ENCODE measurements at regions not wholly inside any gene's neighbourhood (a gene's known extent, or its start where the extent isn't known, plus 50 kb on each side); places are given as distances from the start of the nearest gene placed in this dataset.
"Not testable (repeated sequence)": the region's sequence is repeated elsewhere in the genome, so short reads cannot be mapped to it uniquely, and the experiment has no call there.

DNA sequence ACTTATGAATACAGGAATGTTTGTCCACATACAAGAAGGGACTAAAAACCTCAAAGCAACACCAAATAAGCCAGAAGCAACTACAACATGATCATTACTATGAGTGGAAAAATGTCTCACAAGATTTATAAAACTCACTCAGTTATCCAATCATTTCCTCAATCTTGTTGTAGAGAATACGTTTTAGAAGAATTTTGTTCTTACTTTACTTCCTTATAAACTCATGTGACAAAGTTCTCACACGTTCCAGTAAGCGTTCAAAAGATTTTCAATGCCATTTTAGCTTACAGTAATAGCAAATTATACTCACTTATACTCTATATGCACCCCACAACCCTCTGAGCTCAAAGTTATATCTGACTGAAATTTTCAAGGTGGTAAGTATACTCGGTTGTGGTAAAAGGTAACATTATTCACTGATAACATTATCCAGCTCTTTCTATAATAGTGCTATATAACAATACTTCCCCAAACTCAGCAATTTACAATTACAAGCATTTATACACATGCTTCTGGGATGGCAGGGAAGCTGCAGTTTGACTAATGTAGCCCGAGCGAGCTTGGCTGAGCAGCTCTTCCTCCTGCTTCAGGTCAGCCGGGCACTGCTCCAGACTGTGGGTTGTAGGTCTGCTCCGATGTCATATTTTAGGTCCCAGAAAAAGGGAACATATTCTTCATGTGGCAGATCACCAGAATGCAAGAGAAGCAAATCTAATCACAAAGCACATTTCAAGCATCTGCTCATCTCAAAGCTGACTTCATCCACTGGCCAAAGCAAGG is 226.3 kb downstream of the RCHY1 start:
- TF ChIP-seq, protein P1, sequence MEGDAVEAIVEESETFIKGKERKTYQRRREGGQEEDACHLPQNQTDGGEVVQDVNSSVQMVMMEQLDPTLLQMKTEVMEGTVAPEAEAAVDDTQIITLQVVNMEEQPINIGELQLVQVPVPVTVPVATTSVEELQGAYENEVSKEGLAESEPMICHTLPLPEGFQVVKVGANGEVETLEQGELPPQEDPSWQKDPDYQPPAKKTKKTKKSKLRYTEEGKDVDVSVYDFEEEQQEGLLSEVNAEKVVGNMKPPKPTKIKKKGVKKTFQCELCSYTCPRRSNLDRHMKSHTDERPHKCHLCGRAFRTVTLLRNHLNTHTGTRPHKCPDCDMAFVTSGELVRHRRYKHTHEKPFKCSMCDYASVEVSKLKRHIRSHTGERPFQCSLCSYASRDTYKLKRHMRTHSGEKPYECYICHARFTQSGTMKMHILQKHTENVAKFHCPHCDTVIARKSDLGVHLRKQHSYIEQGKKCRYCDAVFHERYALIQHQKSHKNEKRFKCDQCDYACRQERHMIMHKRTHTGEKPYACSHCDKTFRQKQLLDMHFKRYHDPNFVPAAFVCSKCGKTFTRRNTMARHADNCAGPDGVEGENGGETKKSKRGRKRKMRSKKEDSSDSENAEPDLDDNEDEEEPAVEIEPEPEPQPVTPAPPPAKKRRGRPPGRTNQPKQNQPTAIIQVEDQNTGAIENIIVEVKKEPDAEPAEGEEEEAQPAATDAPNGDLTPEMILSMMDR (IDR thresholded peaks at IDR 0.05): no peak
- no peak for TF ChIP-seq POLR2A (IDR thresholded peaks at IDR 0.05)
- no peak overlapping the region for H3K27ac ChIP-seq
- intact Hi-C loops (cut with DNase I): no loop called here
- H3K4me1 ChIP-seq (replicated peaks in 1 of 2): no peaks in the 10 kb centered on the region
- 59 to 73% (median 67%) methylated on average over 8 of the region's 8 CpGs for WGBS, 4 donors
- no peaks in the 10 kb centered on the region for H3K27me3 ChIP-seq
- H3K36me3 ChIP-seq (replicated peaks in 1 of 2): no peaks in the 10 kb centered on the region
- H3K4me3 ChIP-seq: no peak overlapping the region
- no peaks in the 10 kb centered on the region for H3K9me3 ChIP-seq (replicated peaks in 1 of 3)
- peak in 2 of 7 donors; percentile 4 to 64 for DNase-seq

DNA sequence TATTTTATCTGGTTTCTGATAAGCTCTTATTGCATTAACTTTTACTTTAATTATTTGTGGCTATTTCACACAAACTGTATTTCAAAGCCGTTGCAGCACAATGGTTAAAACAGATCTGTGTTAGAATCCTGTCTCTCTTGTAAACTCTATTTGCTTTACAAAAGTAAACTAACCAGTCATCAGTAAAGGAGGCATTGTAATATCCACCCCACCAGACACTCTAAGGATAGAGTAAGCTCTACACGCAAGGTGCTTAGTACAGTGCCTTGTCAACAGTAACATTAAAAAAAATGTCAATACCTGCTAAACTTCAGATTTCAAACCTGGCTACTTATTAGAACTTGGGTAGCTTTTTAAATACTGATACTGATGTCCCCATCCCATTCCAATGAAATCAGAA is 228.4 kb downstream of the RCHY1 start:
- WGBS, 4 donors: 87 to 95% (median 90%) methylated on average over 2 of the region's 2 CpGs
- H3K4me1 ChIP-seq (replicated peaks in 1 of 2): no peaks in the 10 kb centered on the region
- intact Hi-C loops (cut with DNase I): no loop called here

DNA sequence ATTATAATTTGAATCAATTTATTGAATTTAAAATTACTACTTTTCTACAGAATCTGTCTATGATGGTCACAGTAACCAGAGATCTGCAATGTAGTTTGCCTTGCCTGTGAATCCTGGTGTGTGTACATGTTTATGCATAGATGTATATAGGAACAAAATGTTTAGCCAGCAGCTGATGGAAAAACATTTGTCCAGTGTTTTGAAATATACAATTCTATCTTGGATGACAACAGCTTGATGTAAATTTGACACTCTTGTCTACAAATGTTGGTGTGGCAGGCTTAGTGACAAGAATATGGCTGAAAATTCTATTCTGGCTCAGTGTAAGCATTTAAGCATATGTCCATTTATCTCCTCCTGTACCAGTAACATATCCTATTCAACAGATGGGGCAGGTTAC is 229.4 kb downstream of the RCHY1 start:
- Histone ChIP-seq H3K27ac (no peak overlapping the region), H3K36me3 (replicated peaks in 1 of 2) (no peaks in the 10 kb centered on the region), H3K4me3 (no peak overlapping the region), H3K27me3 (no peaks in the 10 kb centered on the region), H3K9me3 (replicated peaks in 1 of 3) (no peaks in the 10 kb centered on the region), H3K4me1 (replicated peaks in 1 of 2) (no peaks in the 10 kb centered on the region)
- DNase-seq: no peak
- intact Hi-C loops (cut with DNase I): no loop called here
- TF ChIP-seq, protein P1 (IDR thresholded peaks at IDR 0.05): no peak
- no peak for TF ChIP-seq POLR2A (IDR thresholded peaks at IDR 0.05)

More for the DNA sequence above, 228.4 kb downstream of the RCHY1 start:
- H3K27me3 ChIP-seq: no peaks in the 10 kb centered on the region
- no peak overlapping the region for H3K4me3 ChIP-seq
- H3K9me3 ChIP-seq (replicated peaks in 1 of 3): no peaks in the 10 kb centered on the region
- H3K36me3 ChIP-seq (replicated peaks in 1 of 2): no peaks in the 10 kb centered on the region
- DNase-seq: no peak
- H3K27ac ChIP-seq: no peak overlapping the region
- no peak for TF ChIP-seq POLR2A (IDR thresholded peaks at IDR 0.05)
- TF ChIP-seq, protein P1 (IDR thresholded peaks at IDR 0.05): no peak

DNA sequence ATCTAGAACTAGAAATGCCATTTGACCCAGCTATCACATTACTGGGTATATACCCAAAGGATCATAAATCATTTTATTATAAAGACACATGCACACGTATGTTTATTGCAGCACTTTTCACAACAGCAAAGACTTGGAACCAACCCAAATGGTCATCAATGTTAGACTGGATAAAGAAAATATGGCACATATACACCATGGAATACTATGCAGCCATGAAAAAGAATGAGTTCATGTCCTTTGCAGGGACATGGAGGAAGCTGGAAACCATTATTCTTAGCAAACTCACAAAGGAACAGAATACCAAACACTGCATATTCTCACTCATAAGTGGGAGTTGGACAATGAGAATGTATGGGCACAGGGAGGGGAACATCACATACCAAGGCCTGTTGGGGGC is 233.7 kb downstream of the RCHY1 start:
- WGBS, 4 donors: 66 to 83% (median 71%) methylated on average over 1 of the region's 1 CpG
- H3K27ac ChIP-seq; DNase-seq; H3K4me3 ChIP-seq; intact Hi-C loops (cut with DNase I); H3K4me1 ChIP-seq (replicated peaks in 1 of 2); H3K27me3 ChIP-seq; H3K36me3 ChIP-seq (replicated peaks in 1 of 2); H3K9me3 ChIP-seq (replicated peaks in 1 of 3): not testable (repeated sequence)

DNA sequence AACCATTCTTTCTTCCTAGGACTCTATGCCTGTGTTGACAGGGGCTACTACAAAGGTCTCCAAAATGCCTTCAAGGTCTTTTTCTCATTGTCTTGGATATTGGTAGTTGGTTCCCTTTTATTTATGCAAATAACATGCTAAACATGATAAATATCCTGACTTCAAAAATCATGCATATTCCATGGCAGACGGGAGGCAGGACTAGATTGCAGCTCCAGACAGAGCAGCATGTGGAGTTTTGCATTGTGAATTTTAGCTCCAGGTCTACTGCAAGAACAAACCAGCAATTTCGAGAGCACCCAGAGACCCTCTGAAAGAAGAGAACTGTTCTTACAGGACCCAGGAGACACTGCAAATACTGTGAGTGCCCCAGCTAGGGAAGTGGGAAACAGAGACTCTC is 254.9 kb downstream of the RCHY1 start:
- TF ChIP-seq, protein P1 (IDR thresholded peaks at IDR 0.05): no peak
- TF ChIP-seq POLR2A (IDR thresholded peaks at IDR 0.05): no peak
- no peak for DNase-seq

More for the DNA sequence above, 254.9 kb downstream of the RCHY1 start:
- H3K27me3 ChIP-seq: no peaks in the 10 kb centered on the region
- H3K4me1 ChIP-seq (replicated peaks in 1 of 2): no peaks in the 10 kb centered on the region
- no peak overlapping the region for H3K27ac ChIP-seq
- no peaks in the 10 kb centered on the region for H3K9me3 ChIP-seq (replicated peaks in 1 of 3)
- H3K36me3 ChIP-seq (replicated peaks in 1 of 2): no peaks in the 10 kb centered on the region
- WGBS, 4 donors: 39 to 88% (median 68%) methylated on average over 2 of the region's 2 CpGs
- intact Hi-C loops (cut with DNase I): no loop called here
- H3K4me3 ChIP-seq: no peak overlapping the region

Measured in adrenal gland (tissue), 9 donors.